GM21619 (cell line): ENCODE measurements at regions not wholly inside any gene's neighbourhood (a gene's known extent, or its start where the extent isn't known, plus 50 kb on each side); places are given as distances from the start of the nearest gene placed in this dataset.

Experiments
- ATAC-seq: cut with Tn5 transposase; IDR thresholded peaks from one replicate; pipeline ENCODE4 v1.9.1; 2021; ENCODE audit not compliant: unreplicated experiment

DNA sequence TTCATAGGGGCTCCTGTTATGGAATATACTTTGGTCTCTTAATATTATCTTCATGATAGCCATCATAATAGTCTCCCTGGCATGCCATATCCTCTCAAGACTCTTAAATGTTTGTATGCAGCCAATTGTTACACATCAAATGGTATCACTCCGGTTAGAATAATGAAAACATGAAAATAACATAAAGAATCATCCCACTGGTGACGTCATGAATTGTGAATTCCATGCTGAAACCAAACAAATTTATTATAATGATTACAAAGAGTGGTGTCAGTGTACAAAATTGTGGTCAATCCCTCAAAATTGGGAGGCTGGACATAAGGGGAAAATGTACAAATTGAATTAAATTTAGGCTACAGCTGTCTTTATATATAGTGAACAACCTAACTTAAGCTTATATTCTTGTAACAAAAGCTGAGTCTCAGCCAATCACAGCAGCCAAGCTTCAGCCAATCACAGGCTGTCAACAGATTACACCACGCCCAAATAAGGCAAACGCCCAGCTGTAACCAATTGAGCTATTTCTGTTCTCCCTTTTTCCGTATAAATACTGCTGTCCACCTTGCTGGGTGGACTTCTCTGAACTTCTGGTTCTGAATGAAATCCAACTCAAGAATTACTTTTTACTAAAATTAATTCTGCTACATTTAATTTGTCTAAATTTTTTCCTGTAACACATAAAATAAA lies 156.1 kb downstream of the CHD9NB start:
- no peak for ATAC-seq

DNA sequence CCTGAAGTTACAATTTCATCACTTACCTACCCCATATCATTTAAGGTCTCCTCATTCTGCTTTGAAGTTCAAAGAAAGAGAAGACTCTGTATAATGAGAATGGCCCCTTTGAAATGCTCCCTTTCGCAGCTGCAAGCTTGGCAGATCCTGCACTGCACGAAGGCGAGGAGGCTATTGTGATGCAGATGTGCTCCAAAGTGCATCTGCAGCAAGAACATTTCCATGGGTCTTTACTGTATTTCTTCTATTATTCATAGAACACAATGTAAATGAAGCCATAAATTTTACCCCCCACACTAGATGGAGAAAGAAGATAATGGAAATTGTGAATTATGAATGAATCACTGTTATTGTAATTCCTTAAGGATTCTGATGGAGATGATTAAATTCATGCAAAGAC lies 178.7 kb downstream of the CHD9NB start:
- ATAC-seq: no peak

- no peak for ATAC-seq
Measured at GRCh38 chr16:52872731-52873130, 180.0 kb downstream of the CHD9NB start.

DNA sequence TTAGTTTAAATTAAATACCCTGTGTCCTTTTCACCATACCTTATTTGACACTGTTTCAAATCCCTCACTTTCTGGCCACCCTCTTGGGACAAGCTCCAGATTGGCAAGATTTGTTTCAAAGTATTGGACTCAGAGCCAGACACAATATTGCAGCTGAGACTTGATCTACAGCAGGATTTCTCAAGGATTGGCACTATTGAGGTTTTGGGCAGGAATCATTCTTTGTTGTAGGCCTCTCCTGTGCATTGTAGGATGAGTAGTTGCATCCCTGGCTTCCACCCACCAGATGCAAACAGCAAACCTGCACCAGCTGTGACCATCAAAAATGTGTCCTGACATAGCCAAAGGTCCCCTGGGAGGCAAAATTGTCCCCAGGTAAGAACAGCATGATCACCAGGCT lies 181.2 kb downstream of the CHD9NB start:
- no peak for ATAC-seq

- no peak for ATAC-seq
Measured at GRCh38 chr16:52869243-52869642, 183.5 kb downstream of the CHD9NB start.

DNA sequence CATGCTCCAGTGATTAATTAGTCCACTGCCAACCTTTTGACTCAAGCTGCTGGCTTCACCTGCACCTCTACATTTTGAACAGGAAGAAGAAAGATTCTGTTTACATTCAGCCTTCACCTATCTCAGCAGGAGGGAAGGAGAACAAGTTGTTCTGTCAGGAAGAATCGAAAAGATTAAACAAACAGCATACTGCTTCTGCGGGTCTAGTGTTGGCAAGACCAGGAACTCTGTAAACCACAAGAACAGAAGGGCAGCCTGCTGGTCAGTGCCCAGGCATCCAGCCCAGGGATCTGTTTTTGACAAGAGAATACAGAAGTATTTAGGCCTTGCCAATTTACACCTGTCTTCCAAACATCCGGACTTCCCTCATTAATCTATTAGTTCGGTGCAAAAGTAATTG lies 189.7 kb downstream of the CHD9NB start:
- no peak for ATAC-seq

DNA sequence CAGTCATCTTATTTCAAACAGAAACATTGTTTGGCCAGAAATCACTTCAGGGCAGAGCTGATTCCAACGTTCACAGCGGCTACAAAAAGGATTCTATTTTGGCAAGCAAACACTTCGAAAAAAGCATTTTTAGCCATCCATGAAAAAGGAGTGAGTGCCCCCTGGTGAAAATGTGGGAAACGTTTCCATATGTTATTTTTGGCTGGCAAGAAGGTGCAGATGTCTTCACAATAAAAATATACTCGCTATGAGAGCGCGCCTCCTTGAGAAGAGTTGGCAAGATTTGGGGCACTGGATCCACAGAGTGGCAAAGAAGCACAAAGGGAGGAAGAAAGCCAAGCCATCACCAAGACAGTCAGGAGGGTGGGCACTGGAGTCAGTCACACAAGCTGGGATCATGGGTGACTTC lies 191.1 kb downstream of the CHD9NB start:
- no peak for ATAC-seq

DNA sequence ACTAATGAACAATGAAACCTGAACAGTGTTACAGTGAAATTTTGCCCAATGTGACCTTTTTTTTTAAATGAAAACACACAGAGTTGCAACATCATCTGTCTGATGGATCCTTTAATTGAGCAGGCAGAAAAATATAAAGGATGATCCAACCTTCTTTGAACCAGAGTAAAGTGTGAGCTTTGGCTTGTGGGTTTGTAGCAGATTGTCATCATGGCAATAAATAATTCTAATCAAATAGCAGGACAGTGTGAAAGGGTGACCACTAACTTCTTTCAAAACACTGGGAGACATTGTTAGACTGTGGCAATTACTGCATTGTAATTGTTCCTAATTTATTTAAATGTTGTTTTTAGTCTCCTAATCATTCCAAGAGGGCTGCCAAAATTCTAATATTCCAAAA lies 197.2 kb downstream of the CHD9NB start:
- no peak for ATAC-seq

DNA sequence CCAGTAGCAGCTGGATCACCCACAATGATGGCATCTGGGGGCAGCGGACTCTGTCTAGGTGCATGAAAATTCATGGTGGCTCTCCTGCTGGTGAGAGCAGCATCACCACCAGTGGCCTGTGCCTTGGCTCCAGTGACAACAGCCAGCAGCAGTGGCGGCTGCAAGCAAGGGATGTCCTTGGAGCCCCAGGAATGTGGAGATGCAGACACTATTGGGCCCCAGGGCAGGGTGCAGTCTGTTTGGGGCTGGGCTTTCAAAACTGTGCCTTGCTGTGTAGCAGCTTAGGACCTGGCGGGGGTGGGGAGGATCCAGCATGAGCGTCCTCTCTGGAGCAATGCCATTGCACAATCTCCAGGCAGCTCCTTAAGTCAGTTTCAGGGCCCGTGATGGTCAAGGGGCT lies 199.7 kb downstream of the CHD9NB start:
- no peak for ATAC-seq

GRCh38 chr16:52851211-52851740 lies 201.4 kb downstream of the CHD9NB start:
- no peak for ATAC-seq

GRCh38 chr16:52843381-52843780 lies 209.3 kb downstream of the CHD9NB start:
- ATAC-seq: no peak

- no peak for ATAC-seq
Measured at GRCh38 chr16:52837251-52837650, 215.4 kb downstream of the CHD9NB start.

DNA sequence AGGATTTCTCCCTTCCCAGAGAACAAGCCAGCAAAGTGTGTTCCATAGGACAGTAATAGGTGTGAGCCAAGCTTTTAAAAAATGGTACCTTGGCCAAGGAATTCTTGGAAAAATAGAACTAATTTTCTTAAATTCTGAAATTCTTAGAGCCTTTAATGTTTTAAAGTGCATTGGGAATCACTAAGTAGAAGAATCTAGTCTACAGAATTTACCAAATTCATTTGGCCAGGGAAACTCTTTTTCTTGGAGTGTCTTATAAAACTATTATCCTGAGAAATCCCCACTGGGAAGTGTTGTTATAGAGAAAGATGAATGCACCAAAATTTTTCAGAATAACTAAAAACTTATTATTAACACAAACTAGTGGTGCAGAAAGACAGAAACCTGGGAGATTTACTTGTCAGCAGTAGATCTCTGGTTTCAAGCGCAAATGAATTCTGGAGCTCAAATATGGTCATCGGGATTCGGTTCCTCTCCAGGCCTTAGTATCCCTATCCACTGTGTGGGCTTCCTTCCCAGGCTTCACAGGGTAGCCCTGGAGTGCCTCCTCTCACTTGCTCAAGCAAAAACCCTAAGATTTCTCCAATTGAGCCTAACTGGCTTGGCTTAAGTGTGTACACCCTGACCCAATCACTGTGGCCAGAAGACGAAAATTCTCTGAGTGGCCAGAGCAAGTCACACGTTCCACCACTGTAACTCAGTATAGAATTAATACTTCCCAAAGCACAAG lies 217.8 kb downstream of the CHD9NB start:
- no peak for ATAC-seq

- ATAC-seq: no peak
Measured at GRCh38 chr16:52832771-52833170, 219.9 kb downstream of the CHD9NB start.

GRCh38 chr16:52827456-52827855 lies 225.2 kb downstream of the CHD9NB start:
- ATAC-seq: no peak

GRCh38 chr16:52825892-52826291 lies 226.8 kb downstream of the CHD9NB start:
- ATAC-seq: no peak

- no peak for ATAC-seq
Measured at GRCh38 chr16:52819808-52820207, 232.9 kb downstream of the CHD9NB start.

DNA sequence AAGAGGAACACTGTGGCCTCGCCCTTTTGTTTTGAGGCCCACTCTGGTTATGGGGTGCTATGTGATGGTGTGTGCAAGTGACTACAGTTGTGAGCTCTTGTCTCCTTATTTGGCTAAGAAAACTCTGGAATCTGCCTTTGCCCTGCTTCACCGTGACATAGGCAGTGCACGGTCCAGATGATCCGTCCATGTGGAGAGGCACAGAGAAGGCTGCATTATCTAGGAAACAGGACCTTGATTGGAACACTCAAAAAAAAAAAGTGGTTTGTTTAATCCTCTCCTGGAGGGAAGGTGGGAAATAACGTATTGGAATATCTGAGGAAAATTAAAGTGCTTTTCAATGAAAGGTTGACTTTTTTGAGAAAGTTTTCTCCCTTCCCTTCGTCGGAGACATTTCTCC lies 233.3 kb downstream of the CHD9NB start:
- ATAC-seq: no peak

DNA sequence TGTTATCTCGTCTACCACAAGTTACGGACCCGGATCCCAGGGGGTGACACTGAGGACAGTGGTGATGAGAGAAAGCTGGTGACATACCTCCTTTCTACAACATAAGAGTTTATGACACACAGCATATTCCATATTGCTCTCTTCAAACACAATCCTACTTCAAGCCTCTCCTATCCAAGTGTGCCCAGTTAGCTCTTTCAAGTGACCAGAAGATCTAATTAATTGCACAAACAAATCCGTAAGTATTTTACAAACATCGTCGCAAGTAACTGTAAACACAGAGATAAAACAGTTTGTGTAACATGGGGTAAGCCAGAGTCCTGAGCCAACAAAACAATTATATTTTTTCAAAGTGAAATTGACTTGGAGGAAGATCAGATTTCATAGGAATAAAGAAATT lies 235.0 kb downstream of the CHD9NB start:
- ATAC-seq: no peak

- no peak for ATAC-seq
Measured at GRCh38 chr16:52816993-52817392, 235.7 kb downstream of the CHD9NB start.

- no peak for ATAC-seq
Measured at GRCh38 chr16:52812678-52813556, 239.8 kb downstream of the CHD9NB start.
